OCI-LY7 (cell line): ENCODE measurements at regions not wholly inside any gene's neighbourhood (a gene's known extent, or its start where the extent isn't known, plus 50 kb on each side); places are given as distances from the start of the nearest gene placed in this dataset.

ENCODE experiments used
- EZH2phosphoT487 ChIP-seq: fragments of 200-600 bp; sonication (generic); IDR thresholded peaks from 2 replicates; pipeline ENCODE4 v1.6.1; 2018; ENCODE audit warnings: low read depth, borderline replicate concordance, mild to moderate bottlenecking, mixed run types, antibody characterized with exemption, low read length, moderate library complexity, mixed read lengths
- TF ChIP-seq, protein P1 (sequence below): fragments of 200-600 bp; sonication (generic); conservative IDR thresholded peaks from 2 replicates; pipeline ENCODE4 v1.5.1; 2014; ENCODE audit warnings: mild to moderate bottlenecking, antibody characterized with exemption, low read length, moderate library complexity, mixed read lengths

- TF ChIP-seq EZH2phosphoT487: no peak
- TF ChIP-seq, protein P1, sequence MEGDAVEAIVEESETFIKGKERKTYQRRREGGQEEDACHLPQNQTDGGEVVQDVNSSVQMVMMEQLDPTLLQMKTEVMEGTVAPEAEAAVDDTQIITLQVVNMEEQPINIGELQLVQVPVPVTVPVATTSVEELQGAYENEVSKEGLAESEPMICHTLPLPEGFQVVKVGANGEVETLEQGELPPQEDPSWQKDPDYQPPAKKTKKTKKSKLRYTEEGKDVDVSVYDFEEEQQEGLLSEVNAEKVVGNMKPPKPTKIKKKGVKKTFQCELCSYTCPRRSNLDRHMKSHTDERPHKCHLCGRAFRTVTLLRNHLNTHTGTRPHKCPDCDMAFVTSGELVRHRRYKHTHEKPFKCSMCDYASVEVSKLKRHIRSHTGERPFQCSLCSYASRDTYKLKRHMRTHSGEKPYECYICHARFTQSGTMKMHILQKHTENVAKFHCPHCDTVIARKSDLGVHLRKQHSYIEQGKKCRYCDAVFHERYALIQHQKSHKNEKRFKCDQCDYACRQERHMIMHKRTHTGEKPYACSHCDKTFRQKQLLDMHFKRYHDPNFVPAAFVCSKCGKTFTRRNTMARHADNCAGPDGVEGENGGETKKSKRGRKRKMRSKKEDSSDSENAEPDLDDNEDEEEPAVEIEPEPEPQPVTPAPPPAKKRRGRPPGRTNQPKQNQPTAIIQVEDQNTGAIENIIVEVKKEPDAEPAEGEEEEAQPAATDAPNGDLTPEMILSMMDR: no peak
Measured at GRCh38 chr4:178385481-178385880, 943.2 kb upstream of the AGA start.
